ENCODE measurements at regions not wholly inside any gene's neighbourhood (a gene's known extent, or its start where the extent isn't known, plus 50 kb on each side); places are given as distances from the start of the nearest gene placed in this dataset.

- BruUV-seq (replicated peaks) = no TSS peak
- Histone ChIP-seq H3K4me1 (ENCODE audit: control insufficient read depth in 1 of 2, insufficient read depth in 2 of 2, low read length in 2 of 2) (peaks cover 0 to 27% of the 10 kb centered on the region in 2 experiments; a peak in 2 of 4 replicates), H3K4me2 (ENCODE audit: low read length) (no peak overlapping the region), H4K20me1 (ENCODE audit: insufficient read depth) (no peaks in the 10 kb centered on the region), H3K79me2 (ENCODE audit: insufficient read depth, low read length) (no peaks in the 10 kb centered on the region), H3K4me3 (replicated peaks in 1 of 2; ENCODE audit: low read depth in 1 of 2, low read length in 2 of 2) (no peak overlapping the region), H3K9me2 (ENCODE audit: insufficient read depth) (no peaks in the 10 kb centered on the region), H3K27ac (ENCODE audit: low read depth, low read length) (no peak overlapping the region), H3K36me3 (ENCODE audit: control insufficient read depth in 1 of 2, insufficient read depth in 2 of 2, low read length in 2 of 2) (no peaks in the 10 kb centered on the region), H3K9ac (ENCODE audit: low read length) (no peak overlapping the region), H2AFZ (ENCODE audit: low read depth, low read length, poor library complexity, severe bottlenecking) (no peak overlapping the region), H3K27me3 (ENCODE audit: insufficient read depth, low read length) (no peaks in the 10 kb centered on the region), H3K9me3 (ENCODE audit: control insufficient read depth in 1 of 2, insufficient read depth in 1 of 2, low read depth in 1 of 2, low read length in 2 of 2) (no peaks in the 10 kb centered on the region)
- RAD21 ChIA-PET (ENCODE audit: low non-redundant PET in 1 of 2, low total read pairs in 2 of 2, uncharacterized antibody in 2 of 2, unreplicated experiment in 2 of 2) = no interaction called here
- ATAC-seq (no peak), DNase-seq (ENCODE audit: low read depth, low spot score) (no peak)
- CTCF ChIA-PET = no interaction called here
- intact Hi-C loops (cut with micrococcal nuclease) = no loop called here
- no peak for TF ChIP-seq EZH2phosphoT487 (IDR thresholded peaks at IDR 0.05; ENCODE audit: borderline replicate concordance)
- no peak for TF ChIP-seq FOSL1 (IDR thresholded peaks at IDR 0.05; ENCODE audit: low read depth)
- TF ChIP-seq RAD21 (IDR thresholded peaks at IDR 0.05; ENCODE audit: low read depth) = no peak
- POLR2A ChIA-PET = no interaction called here
Measured at GRCh38 chr12:28025821-28026505, 53.4 kb upstream of the PTHLH start.

GRCh38 chr12:28026701-28027100 lies 54.2 kb upstream of the PTHLH start:
- H3K9me3 ChIP-seq (ENCODE audit: control insufficient read depth in 1 of 2, insufficient read depth in 1 of 2, low read depth in 1 of 2, low read length in 2 of 2) = no peaks in the 10 kb centered on the region
- TF ChIP-seq EZH2phosphoT487 (IDR thresholded peaks at IDR 0.05; ENCODE audit: borderline replicate concordance) (no peak), RAD21 (IDR thresholded peaks at IDR 0.05; ENCODE audit: low read depth) (no peak), MAX (IDR thresholded peaks at IDR 0.05) (no peak), CEBPB (IDR thresholded peaks at IDR 0.05; ENCODE audit: low read depth) (no peak), FOSL1 (IDR thresholded peaks at IDR 0.05; ENCODE audit: low read depth) (no peak), JUND (IDR thresholded peaks at IDR 0.05) (no peak), TCF7L2 (IDR thresholded peaks at IDR 0.05; ENCODE audit: borderline replicate concordance, extremely low read depth, insufficient read depth, insufficient read length) (no peak), ZFX (IDR thresholded peaks at IDR 0.05) (no peak), CBX3 (IDR thresholded peaks at IDR 0.05; ENCODE audit: low read depth) (no peak), YY1 (IDR thresholded peaks at IDR 0.05; ENCODE audit: extremely low read depth, insufficient replicate concordance, low read depth, low read length) (no peak)
- H3K9me2 ChIP-seq (ENCODE audit: insufficient read depth) = no peaks in the 10 kb centered on the region
- no peaks in the 10 kb centered on the region for H4K20me1 ChIP-seq (ENCODE audit: insufficient read depth)
- no peaks in the 10 kb centered on the region for H3K27me3 ChIP-seq (ENCODE audit: insufficient read depth, low read length)
- ChIA-PET RAD21 (ENCODE audit: low non-redundant PET in 1 of 2, low total read pairs in 2 of 2, uncharacterized antibody in 2 of 2, unreplicated experiment in 2 of 2) (no interaction called here), CTCF (no interaction called here), POLR2A (no interaction called here)
- no peak overlapping the region for H3K9ac ChIP-seq (ENCODE audit: low read length)
- H3K4me2 ChIP-seq (ENCODE audit: low read length) = 0 out of 2 replicates have a peak overlapping the region, but pooled peaks have one; percentile 2
- H3K79me2 ChIP-seq (ENCODE audit: insufficient read depth, low read length) = no peaks in the 10 kb centered on the region
- ATAC-seq (no peak), DNase-seq (ENCODE audit: low read depth, low spot score) (no peak)
- H2AFZ ChIP-seq (ENCODE audit: low read depth, low read length, poor library complexity, severe bottlenecking) = no peak overlapping the region
- no peaks in the 10 kb centered on the region for H3K36me3 ChIP-seq (ENCODE audit: control insufficient read depth in 1 of 2, insufficient read depth in 2 of 2, low read length in 2 of 2)
- peaks cover 0 to 27% of the 10 kb centered on the region in 2 experiments; a peak in 2 of 4 replicates for H3K4me1 ChIP-seq (ENCODE audit: control insufficient read depth in 1 of 2, insufficient read depth in 2 of 2, low read length in 2 of 2)
- BruUV-seq (replicated peaks) = no TSS peak
- intact Hi-C loops (cut with micrococcal nuclease) = no loop called here
- no peak overlapping the region for H3K27ac ChIP-seq (ENCODE audit: low read depth, low read length)
- H3K4me3 ChIP-seq (replicated peaks in 1 of 2; ENCODE audit: low read depth in 1 of 2, low read length in 2 of 2) = no peak overlapping the region

All from HCT116 (cell line).